RKO (cell line): ENCODE measurements at regions not wholly inside any gene's neighbourhood (a gene's known extent, or its start where the extent isn't known, plus 50 kb on each side); places are given as distances from the start of the nearest gene placed in this dataset.

Source experiments
- DNase-seq: peaks from one replicate; pipeline ENCODE4 v3.0.0-alpha.2; 2016; ENCODE audit warnings: low spot score

- no peak for DNase-seq
Measured at GRCh38 chr16:85473323-85473722, 139.8 kb upstream of the GSE1 start.

GRCh38 chr16:85473909-85474620, 139.1 kb upstream of the GSE1 start:
- DNase-seq: no peak

DNA sequence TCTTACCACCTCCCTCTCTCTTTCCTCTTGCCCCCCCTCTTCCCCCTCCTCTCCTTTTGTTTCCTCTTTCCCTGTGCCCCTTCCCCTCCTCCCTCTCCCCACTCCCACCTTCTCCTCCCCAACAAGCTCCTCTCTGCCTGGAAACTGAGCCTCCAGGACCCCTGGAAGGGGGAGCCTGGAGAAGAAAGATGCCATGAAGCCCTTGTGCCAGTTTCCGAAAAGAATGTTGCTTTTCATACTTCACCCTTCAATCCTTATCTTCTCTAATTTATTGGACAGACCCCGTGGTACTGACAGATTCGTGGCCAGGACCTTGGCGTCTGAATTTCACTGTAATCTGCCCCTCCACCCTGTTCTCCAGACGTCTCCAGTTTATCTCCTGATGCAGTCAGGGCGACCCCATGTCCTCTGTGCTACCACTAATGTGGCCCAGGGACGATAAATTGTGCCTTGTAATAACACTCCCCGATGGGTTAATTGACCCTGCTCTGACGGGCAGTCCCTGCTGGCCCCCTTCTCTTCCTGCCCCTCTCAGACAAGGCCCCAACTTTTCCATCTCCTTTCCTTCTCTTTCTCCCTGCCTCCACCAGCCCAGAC, 138.4 kb upstream of the GSE1 start:
- no peak for DNase-seq

DNA sequence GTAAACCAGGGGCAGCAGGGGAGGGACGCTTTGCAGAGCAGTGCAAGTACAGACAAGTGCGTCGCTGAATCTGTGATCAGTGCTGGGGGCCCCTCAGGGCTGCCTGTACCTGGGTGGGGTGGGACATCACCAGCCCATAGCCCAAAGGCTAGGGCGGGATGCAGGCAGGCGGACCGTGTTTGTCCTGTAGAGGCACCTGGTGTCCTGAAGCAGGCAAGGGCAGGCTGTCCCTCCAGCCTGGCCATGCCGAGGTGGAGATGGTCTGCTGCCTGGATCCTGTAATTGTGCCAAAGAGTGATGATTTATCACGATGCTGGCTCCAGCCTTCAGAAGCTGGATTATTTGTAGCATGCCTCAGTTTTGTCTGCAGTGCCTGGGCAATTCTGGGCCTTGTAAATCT, 137.9 kb upstream of the GSE1 start:
- DNase-seq: no peak

GRCh38 chr16:85475691-85476300, 137.3 kb upstream of the GSE1 start:
- no peak for DNase-seq

DNA sequence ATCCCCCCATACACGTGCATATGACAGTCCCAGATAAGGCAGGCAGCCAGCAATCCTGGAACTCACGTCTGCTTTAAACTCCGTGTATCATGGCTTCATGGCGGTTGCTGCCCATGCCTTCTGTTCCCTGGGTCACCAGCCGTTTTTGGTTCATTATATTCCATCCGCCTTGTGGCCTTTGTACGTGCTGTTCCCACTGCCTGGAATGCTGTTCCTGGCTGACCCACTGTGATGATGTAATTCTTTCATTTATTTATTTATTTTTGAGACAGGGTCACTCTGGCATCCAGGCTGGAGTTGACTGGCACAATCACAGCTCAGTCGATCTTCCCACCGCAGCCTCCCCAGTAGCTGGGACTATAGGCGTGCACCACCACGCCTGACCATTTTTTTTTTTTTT, 136.7 kb upstream of the GSE1 start:
- no peak for DNase-seq

GRCh38 chr16:85477801-85478363, 135.2 kb upstream of the GSE1 start:
- no peak for DNase-seq

DNA sequence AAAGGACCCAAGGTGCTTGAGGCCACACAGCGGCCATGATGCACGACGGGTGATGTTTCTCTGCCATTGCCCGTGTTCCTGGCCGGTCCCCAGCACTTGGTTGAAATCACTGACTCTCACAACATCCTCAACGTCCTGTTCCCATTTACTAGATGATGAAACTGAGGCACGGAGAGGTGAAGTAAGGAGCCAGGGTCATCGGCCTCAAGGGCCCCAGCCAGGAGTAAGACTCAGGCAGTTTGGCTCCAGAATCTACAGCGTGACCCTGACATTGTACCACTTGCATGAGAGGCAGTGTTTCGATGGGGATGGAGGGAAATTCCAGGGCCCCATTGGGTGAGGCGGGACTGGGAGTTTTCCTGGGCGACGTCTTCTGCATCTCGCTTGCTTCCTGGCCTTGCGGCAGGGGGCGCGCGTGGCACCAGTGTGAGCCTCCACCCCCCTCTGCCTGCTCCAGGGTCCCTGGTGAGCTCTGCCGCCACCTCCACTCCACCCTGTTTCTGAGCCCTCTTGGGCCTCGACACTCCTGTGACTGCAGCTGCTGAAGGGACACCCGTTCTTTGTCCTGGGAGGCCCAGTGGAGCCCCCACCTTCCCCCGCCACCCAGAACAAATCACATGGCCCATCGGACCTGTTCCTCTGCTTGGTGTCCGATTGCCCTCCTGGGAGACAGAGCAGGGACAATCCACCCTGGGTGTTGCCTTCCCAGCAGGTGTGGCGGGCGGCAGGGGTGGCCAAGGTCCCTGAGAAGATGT, 133.0 kb upstream of the GSE1 start:
- DNase-seq: no peak

GRCh38 chr16:85480727-85481101, 132.4 kb upstream of the GSE1 start:
- DNase-seq: no peak

DNA sequence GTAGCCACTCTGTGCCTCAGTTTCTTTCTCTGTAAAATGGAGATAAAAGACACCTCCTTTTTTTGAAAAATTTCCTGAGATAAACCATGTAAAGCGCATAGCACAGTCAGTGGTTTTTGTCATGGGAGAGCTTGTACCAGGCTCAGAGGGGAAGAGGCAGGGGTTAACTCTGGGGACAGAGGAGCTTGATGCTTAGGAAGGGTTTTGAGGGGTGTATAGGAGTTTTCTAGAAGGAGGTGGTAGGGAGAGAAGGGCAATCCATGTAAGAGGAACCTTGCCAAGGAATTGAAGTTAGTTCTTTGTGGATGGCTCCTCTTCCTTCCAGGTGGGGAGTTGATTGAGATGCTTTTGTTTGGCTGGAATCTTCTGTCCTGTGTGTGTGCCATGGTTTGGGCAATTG, 131.9 kb upstream of the GSE1 start:
- DNase-seq: no peak

- no peak for DNase-seq
Measured at GRCh38 chr16:85481738-85482137, 131.4 kb upstream of the GSE1 start.

DNA sequence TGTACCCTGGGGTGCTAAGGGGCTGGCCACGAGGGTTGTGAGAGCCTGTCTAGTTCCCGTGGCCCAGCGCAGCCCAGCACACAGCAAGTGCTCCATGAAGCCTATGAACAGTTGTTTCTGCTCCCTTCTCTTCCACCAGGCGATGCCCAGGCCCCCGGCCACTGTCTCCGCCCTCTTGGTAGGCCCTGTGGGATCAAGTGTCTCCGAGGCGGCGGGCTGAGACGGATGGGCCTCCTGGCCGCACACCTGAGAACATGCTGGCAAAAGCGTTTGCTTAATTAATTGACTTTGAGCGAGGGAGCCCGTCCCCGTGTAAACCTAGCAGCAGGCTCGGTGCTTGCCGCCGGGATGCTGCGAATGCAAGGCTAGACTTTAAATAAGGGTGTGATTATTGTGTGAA, 129.7 kb upstream of the GSE1 start:
- no peak for DNase-seq

- DNase-seq: no peak
Measured at GRCh38 chr16:85484347-85485300, 128.5 kb upstream of the GSE1 start.

DNA sequence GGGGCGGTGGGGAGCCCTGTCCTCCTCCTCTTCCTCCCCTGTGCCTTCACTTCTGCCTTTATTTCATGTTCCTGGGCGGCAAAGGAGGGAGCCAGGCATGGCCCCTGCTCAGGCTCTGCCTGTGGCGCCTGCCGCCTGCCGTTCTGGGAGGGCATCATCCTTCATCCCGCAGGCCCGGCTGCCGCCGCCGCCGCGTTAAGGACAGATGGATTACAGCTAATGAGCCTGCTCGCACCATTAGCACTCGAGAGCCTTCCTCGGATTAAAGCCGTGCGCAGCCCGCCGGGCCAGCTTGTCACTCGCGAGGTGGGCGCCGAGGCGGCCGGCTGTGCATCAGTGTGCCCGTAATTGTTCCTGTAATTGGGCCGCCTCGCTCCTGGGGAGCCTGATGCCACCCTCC, 127.7 kb upstream of the GSE1 start:
- DNase-seq: no peak

GRCh38 chr16:85486256-85486915, 126.7 kb upstream of the GSE1 start:
- no peak for DNase-seq

DNA sequence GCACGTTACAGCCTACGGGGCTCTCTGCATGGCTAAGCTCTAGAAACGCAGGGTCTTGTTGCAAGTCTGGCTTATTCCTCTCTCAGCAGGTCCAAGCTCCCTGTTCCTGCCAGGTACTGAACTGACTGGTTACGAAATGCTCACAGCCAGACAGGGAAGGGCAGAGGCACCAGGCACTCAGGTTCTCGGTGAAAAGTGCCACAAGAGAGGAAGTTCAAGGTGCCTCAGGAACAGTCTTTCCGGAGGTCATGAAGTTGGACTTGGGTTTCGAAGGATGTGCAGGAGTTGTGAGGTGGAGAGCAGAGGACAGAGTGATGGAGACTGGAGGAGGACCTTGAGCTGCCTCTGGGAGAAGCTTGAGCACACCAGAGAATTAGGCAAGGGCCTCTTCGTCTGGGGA, 124.7 kb upstream of the GSE1 start:
- no peak for DNase-seq

DNA sequence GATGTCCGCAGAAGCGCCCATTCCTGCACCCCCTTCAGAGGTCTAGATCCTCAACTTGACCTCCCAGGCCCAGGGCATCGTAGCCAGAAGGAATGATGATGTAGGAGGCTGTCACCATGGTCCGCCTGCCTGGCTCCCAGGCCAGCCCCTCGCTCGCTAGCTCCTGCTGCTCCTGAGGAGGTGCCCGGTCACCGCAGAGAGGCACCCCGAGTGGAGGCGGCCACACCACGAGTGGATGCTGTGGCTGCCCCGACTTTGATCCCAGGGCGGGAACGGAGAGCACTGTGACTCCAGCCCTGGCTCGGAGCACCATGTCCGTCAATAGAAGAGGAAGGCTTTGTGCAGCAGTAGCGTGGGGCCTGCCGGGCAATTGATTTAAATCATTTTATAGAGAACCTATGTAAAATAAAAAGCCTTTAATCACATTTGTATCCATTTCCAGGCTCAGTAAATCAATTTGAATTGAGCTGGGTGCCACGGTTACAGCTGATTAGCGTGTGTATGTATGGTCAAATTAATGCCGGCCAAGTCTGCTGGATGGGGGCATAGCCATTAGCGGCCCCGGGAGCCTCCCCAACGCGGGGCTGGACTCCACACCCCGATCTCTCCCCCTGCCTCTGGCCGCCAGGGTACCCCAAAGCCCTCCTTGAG, 122.6 kb upstream of the GSE1 start:
- no peak for DNase-seq

DNA sequence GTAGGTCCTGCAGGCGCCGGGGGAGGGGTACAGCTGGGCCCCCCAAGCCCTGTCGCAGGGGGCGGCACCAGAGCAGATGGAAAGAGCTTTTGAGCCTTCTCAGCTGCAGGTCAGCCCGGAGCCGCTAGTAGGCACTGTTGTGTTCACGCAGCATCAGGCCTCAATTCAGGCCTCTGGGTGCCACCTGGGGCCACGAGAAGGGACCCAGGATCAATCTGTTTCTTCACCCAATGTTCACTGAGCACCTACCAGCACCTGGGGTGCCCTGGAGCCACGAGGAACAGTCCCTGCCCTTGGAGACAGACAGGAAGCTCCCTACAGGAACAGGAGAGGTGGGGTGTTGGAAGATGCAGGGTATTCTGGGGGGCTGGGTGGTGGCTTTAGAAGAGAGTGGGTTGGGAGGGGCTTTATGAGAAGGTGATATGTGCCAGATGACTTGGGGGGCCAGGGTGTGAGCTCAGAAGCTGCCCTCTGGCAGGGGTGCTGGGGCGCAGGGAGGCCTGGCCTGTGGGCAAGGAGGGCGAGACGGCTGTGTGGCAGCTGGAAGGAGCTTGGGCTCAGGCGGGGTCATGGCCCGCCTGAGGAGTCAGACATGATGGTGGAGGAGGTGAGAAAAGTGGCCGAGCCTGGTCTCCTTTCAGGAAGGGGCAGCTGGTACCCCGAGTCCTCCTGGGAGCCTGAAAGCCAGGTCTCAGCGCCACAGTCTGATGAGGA, 121.9 kb upstream of the GSE1 start:
- DNase-seq: no peak

DNA sequence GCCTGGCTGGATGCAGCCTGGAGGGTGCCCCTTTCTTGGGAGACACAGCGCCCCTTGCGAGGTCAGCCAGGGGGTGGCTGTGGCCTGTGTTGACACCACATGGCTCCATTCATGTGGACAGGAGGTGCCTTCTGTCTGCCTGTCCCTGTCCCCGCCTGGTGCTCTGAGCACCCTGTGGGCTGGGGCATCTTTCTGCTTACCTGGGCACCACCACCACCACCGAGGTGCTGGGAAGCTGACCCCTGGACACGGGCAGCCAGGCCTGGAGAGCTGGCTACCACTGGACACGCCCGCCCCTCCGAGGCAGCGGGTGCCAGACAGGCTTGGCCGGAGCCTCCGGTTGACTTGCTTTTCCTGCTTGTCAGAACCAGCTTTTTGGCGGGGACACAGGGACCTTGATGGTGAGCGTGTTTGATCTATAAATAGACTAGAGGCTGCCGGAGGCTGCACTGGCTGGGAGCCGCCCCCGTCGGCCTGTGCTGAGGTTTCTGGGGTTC, 121.3 kb upstream of the GSE1 start:
- no peak for DNase-seq
